K562 (cell line): ENCODE measurements at regions not wholly inside any gene's neighbourhood (a gene's known extent, or its start where the extent isn't known, plus 50 kb on each side); places are given as distances from the start of the nearest gene placed in this dataset.

Experiments used
- ATAC-seq: fragments of 200-7000 bp; cut with Tn5 transposase; 3 replicates; pipeline ENCODE4 v1.9.1; 2020; ENCODE audit warnings: moderate library complexity
- BruUV-seq: library from RNA; stranded (reverse); fragments of 400-500 nt; replicated peaks from 2 replicates; lab custom pipeline; 2021; lab: Mats Ljungman, UMichigan
- CTCF ChIA-PET: fragments of 300-600 bp; formaldehyde crosslinking; extraction: SDS; loops from one replicate; lab custom pipeline; 2021; ENCODE audit warnings: low intra/inter-chr PET ratio; lab: Yijun Ruan, JAX
- POLR2A ChIA-PET: fragments of 300-600, 350-650 bp; sonication (Branson Sonifier 250); formaldehyde crosslinking; extraction: SDS; loops from one replicate; lab custom pipeline; 2021; ENCODE audit warnings: antibody characterized with exemption, inconsistent platforms; lab: Yijun Ruan, JAX
- DNase-seq, 4 experiments: peaks; one replicate each; pipeline versions ENCODE4 v3.0.0 to v3.0.0-alpha.2; 2011 to 2018; ENCODE audit warnings: low spot score in 3 of 4, mixed read lengths in 3 of 4; ENCODE audit errors: extremely low read depth in 1 of 4
- FAIRE-seq: peaks from 2 replicates; lab custom pipeline; 2011; peaks lifted over from hg19 to GRCh38; lab: Jason Lieb, UNC
- H2AFZ ChIP-seq: 2 replicates; pipeline ENCODE4 v1.6.0; 2011; ENCODE audit warnings: low read depth, low read length, control low read depth, inconsistent platforms
- H3K27ac ChIP-seq: fragments of 200-600 bp; 3 replicates; pipeline ENCODE4 v1.8.0; 2011; ENCODE audit warnings: low read depth, mild to moderate bottlenecking, control low read depth, inconsistent platforms, low read length, moderate library complexity, mixed read lengths; ENCODE audit errors: extremely low read depth
- H3K27me3 ChIP-seq, 2 experiments: fragments of 300-600 bp in 1 of 2; 2 replicates in 1 of 2; 3 replicates in 1 of 2; pipeline versions ENCODE4 v1.6.0 to v1.8.0; 2011; ENCODE audit warnings: inconsistent platforms in 2 of 2, low read length in 2 of 2, mild to moderate bottlenecking in 1 of 2, mixed read lengths in 1 of 2, moderate library complexity in 1 of 2; ENCODE audit not compliant: control insufficient read depth in 2 of 2, insufficient read depth in 2 of 2
- H3K36me3 ChIP-seq: fragments of 300-600 bp; 3 replicates; pipeline ENCODE4 v1.8.0; 2011; ENCODE audit warnings: mild to moderate bottlenecking, low read length, inconsistent platforms; ENCODE audit not compliant: control insufficient read depth, insufficient read depth
- H3K4me1 ChIP-seq, 2 experiments: fragments of 200-600 bp in 1 of 2; replicated peaks in 1 of 2; 2 replicates in 1 of 2; 3 replicates in 1 of 2; pipeline versions ENCODE4 v1.5.1 to v1.8.0; 2011; ENCODE audit warnings: inconsistent platforms in 2 of 2, low read length in 2 of 2, mild to moderate bottlenecking in 1 of 2, mixed read lengths in 1 of 2, moderate library complexity in 1 of 2; ENCODE audit not compliant: control insufficient read depth in 2 of 2, insufficient read depth in 2 of 2
- H3K4me2 ChIP-seq: 2 replicates; pipeline ENCODE4 v1.6.1; 2011; ENCODE audit warnings: low read length, control low read depth, inconsistent platforms, mixed read lengths; ENCODE audit not compliant: insufficient read depth
- H3K4me3 ChIP-seq: fragments of 200-600 bp; sonication (generic), shearing (Covaris generic); 2 replicates; pipeline ENCODE4 v1.5.1; 2016; ENCODE audit warnings: control low read depth, inconsistent platforms
- H3K79me2 ChIP-seq: fragments of 200-600 bp; 3 replicates; pipeline ENCODE4 v1.8.0; 2011; ENCODE audit warnings: low read length, inconsistent platforms; ENCODE audit not compliant: control insufficient read depth, insufficient read depth
- H3K9ac ChIP-seq, 2 experiments: 2 replicates each; pipeline versions ENCODE4 v1.6.0 to v1.6.1; 2011; ENCODE audit warnings: low read depth in 2 of 2, low read length in 2 of 2, control low read depth in 1 of 2, inconsistent platforms in 1 of 2, mild to moderate bottlenecking in 1 of 2, mixed read lengths in 1 of 2; ENCODE audit not compliant: insufficient read depth in 1 of 2
- H3K9me1 ChIP-seq: one replicate; pipeline ENCODE4 v1.6.0; 2011; ENCODE audit warnings: inconsistent platforms, mild to moderate bottlenecking, low read length, moderate library complexity; ENCODE audit not compliant: control insufficient read depth, insufficient read depth
- H3K9me3 ChIP-seq: replicated peaks from 2 replicates; pipeline ENCODE4 v1.5.1; 2011; ENCODE audit warnings: low read depth, low read length, inconsistent platforms; ENCODE audit not compliant: control insufficient read depth, insufficient read depth
- H4K20me1 ChIP-seq: replicated peaks from 2 replicates; pipeline ENCODE4 v1.6.1; 2011; ENCODE audit warnings: low read length, inconsistent platforms, mixed read lengths; ENCODE audit not compliant: control insufficient read depth, insufficient read depth
- DIDO1 ChIP-seq: fragments of 450-650 bp; IDR thresholded peaks from 2 replicates; pipeline ENCODE4 v1.6.1; 2016; ENCODE audit warnings: low read depth, missing biosample characterization, missing genetic modification characterization
- FOS ChIP-seq: IDR thresholded peaks from 3 replicates; pipeline ENCODE4 v1.6.1; 2011; ENCODE audit not compliant: insufficient read length; ENCODE audit errors: extremely low read depth
- HMG20A ChIP-seq: fragments of 450-650 bp; formaldehyde crosslinking; conservative IDR thresholded peaks from 2 replicates; pipeline ENCODE4 v1.4.0; 2020; ENCODE audit warnings: mild to moderate bottlenecking, mixed read lengths
- SMAD1 ChIP-seq: fragments of 150-350 bp; IDR thresholded peaks from 2 replicates; pipeline ENCODE4 v1.6.1; 2014; ENCODE audit warnings: low read length, low read depth; ENCODE audit not compliant: partially characterized antibody
- TRIM28 ChIP-seq: fragments of 450-650 bp; IDR thresholded peaks from 2 replicates; pipeline ENCODE4 v1.6.1; 2017
- ZNF263 ChIP-seq: sonication (generic); formaldehyde crosslinking; IDR thresholded peaks from 2 replicates; pipeline ENCODE4 v1.8.0; 2022; ENCODE audit warnings: mild to moderate bottlenecking, missing genetic modification reagents, borderline replicate concordance
- WGBS: fragments of 100-300 bp; shearing (Covaris generic); methylation state at CpG from one replicate; pipeline ENCODE4 v1.1.6; 2016; ENCODE audit warnings: low coverage, mixed read lengths; ENCODE audit not compliant: insufficient coverage; ENCODE audit errors: missing lambda C conversion rate; 5-methylcytosine and 5-hydroxymethylcytosine counted together
- in situ Hi-C: fragments of 300-500 bp; cut with MboI; formaldehyde crosslinking; loops from 4 replicates; pipeline ENCODE4 v1.15.0; 2018; ENCODE audit warnings: inconsistent platforms, mixed read lengths
- intact Hi-C: fragments of 100-400 bp; cut with micrococcal nuclease; formaldehyde crosslinking; loops from 2 replicates; pipeline ENCODE4 v1.14.2; 2022
- TF ChIP-seq, protein P1 (sequence below), 2 experiments: fragments of 450-650 bp; formaldehyde crosslinking in 1 of 2; IDR thresholded peaks; 2 replicates each; pipeline versions ENCODE4 v1.4.0 to v1.6.1; 2014 to 2020; ENCODE audit warnings: mild to moderate bottlenecking in 2 of 2, borderline replicate concordance in 1 of 2, low read depth in 1 of 2
- TF ChIP-seq, protein P2 (sequence below): conservative IDR thresholded peaks from 2 replicates; pipeline ENCODE4 v1.6.1; 2011; ENCODE audit warnings: low read depth, mild to moderate bottlenecking, low read length; ENCODE audit not compliant: control insufficient read depth
- TF ChIP-seq, protein P3 (sequence below): sonication (generic); formaldehyde crosslinking; IDR thresholded peaks from 2 replicates; pipeline ENCODE4 v1.8.0; 2022; ENCODE audit warnings: mild to moderate bottlenecking, missing genetic modification reagents, borderline replicate concordance

DNA sequence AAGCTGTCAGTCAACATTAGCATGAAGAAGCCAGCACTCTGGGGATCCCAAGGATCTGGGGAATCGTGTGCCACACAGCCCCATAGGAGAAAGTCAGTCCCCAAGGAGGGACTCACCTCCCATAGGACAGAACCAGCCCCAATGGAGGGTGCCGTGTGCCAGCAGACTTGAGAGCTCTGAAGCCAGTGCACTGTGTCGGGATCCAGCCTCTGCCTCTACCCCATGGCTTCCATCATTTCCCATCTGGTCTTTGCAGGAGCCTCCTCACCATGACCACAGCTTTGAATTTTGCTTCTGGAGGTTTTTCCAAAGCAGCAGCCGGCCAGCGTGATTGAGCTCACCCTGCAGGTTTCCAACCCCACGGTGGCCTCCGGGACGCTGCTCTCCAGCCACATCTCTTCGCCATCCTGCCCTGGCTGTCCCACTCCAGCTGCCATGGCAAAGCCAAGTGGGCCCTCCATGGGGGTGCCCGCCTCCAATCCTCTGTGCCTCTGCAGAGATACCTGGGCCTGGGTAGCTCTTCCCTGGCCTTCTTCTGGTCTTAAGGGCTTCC lies 171.8 kb upstream of the SHH start:
- in situ Hi-C loops (no loop called here), intact Hi-C loops (no loop called here)
- no peaks in the 10 kb centered on the region for H3K9me3 ChIP-seq
- no peak for ATAC-seq
- 0% methylated on average over 10 of the region's 10 CpGs for WGBS
- CTCF ChIA-PET: no interaction called here
- POLR2A ChIA-PET: interaction anchor here (0.5 to 0.7 kb wide), 2 partner anchors 46 to 908 kb away, joined by 3 read pairs; no protein-coding TSS in a partner anchor
- peaks cover 3% of the 10 kb centered on the region for H3K9me1 ChIP-seq
- H4K20me1 ChIP-seq: no peaks in the 10 kb centered on the region
- H3K27me3 ChIP-seq: peaks cover 0 to 35% of the 10 kb centered on the region in 2 experiments; a peak in 3 of 5 replicates
- H3K9ac ChIP-seq: no peak overlapping the region
- no peak overlapping the region for H3K4me2 ChIP-seq
- no peaks in the 10 kb centered on the region for H3K4me1 ChIP-seq
- no peak overlapping the region for H2AFZ ChIP-seq
- no peak for FAIRE-seq
- no peaks in the 10 kb centered on the region for H3K79me2 ChIP-seq
- no peak for TF ChIP-seq ZNF263 (CRISPR knock-in tag)
- no peak for TF ChIP-seq FOS
- TF ChIP-seq, protein P1, sequence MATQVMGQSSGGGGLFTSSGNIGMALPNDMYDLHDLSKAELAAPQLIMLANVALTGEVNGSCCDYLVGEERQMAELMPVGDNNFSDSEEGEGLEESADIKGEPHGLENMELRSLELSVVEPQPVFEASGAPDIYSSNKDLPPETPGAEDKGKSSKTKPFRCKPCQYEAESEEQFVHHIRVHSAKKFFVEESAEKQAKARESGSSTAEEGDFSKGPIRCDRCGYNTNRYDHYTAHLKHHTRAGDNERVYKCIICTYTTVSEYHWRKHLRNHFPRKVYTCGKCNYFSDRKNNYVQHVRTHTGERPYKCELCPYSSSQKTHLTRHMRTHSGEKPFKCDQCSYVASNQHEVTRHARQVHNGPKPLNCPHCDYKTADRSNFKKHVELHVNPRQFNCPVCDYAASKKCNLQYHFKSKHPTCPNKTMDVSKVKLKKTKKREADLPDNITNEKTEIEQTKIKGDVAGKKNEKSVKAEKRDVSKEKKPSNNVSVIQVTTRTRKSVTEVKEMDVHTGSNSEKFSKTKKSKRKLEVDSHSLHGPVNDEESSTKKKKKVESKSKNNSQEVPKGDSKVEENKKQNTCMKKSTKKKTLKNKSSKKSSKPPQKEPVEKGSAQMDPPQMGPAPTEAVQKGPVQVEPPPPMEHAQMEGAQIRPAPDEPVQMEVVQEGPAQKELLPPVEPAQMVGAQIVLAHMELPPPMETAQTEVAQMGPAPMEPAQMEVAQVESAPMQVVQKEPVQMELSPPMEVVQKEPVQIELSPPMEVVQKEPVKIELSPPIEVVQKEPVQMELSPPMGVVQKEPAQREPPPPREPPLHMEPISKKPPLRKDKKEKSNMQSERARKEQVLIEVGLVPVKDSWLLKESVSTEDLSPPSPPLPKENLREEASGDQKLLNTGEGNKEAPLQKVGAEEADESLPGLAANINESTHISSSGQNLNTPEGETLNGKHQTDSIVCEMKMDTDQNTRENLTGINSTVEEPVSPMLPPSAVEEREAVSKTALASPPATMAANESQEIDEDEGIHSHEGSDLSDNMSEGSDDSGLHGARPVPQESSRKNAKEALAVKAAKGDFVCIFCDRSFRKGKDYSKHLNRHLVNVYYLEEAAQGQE (IDR thresholded peaks at IDR 0.05; ENCODE audit: borderline replicate concordance): no peak
- TF ChIP-seq, protein P1 (CRISPR knock-in tag; IDR thresholded peaks at IDR 0.05; ENCODE audit: low read depth): no peak
- no peak for TF ChIP-seq SMAD1
- no peak for TF ChIP-seq DIDO1 (tag)
- TF ChIP-seq, protein P2, sequence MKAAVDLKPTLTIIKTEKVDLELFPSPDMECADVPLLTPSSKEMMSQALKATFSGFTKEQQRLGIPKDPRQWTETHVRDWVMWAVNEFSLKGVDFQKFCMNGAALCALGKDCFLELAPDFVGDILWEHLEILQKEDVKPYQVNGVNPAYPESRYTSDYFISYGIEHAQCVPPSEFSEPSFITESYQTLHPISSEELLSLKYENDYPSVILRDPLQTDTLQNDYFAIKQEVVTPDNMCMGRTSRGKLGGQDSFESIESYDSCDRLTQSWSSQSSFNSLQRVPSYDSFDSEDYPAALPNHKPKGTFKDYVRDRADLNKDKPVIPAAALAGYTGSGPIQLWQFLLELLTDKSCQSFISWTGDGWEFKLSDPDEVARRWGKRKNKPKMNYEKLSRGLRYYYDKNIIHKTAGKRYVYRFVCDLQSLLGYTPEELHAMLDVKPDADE: no peak
- TF ChIP-seq, protein P3, sequence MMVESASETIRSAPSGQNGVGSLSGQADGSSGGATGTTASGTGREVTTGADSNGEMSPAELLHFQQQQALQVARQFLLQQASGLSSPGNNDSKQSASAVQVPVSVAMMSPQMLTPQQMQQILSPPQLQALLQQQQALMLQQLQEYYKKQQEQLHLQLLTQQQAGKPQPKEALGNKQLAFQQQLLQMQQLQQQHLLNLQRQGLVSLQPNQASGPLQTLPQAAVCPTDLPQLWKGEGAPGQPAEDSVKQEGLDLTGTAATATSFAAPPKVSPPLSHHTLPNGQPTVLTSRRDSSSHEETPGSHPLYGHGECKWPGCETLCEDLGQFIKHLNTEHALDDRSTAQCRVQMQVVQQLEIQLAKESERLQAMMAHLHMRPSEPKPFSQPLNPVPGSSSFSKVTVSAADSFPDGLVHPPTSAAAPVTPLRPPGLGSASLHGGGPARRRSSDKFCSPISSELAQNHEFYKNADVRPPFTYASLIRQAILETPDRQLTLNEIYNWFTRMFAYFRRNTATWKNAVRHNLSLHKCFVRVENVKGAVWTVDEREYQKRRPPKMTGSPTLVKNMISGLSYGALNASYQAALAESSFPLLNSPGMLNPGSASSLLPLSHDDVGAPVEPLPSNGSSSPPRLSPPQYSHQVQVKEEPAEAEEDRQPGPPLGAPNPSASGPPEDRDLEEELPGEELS (CRISPR knock-in tag): no peak
- no peak for TF ChIP-seq TRIM28
- no peak for TF ChIP-seq HMG20A
- H3K4me3 ChIP-seq: no peak overlapping the region
- BruUV-seq: no TSS peak
- H3K27ac ChIP-seq: no peak overlapping the region
- no peaks in the 10 kb centered on the region for H3K36me3 ChIP-seq
- no peak for DNase-seq
